ENCODE measurements at regions not wholly inside any gene's neighbourhood (a gene's known extent, or its start where the extent isn't known, plus 50 kb on each side); places are given as distances from the start of the nearest gene placed in this dataset.

- TF ChIP-seq CTCF (IDR thresholded peaks at IDR 0.05; ENCODE audit: extremely low read depth in 1 of 2, insufficient read depth in 1 of 2, low read depth in 1 of 2, low read length in 2 of 2) (no peak), POLR2AphosphoS5 (IDR thresholded peaks at IDR 0.05; ENCODE audit: insufficient read depth, low read depth, low read length) (no peak), GATA2 (IDR thresholded peaks at IDR 0.05; ENCODE audit: insufficient read depth, insufficient read length, low read depth, low read length) (no peak)
Measured at GRCh38 chr12:67893022-67893580, 96.1 kb upstream of the IFNG-AS1 start.
